ENCODE measurements at regions not wholly inside any gene's neighbourhood (a gene's known extent, or its start where the extent isn't known, plus 50 kb on each side); places are given as distances from the start of the nearest gene placed in this dataset.

DNA sequence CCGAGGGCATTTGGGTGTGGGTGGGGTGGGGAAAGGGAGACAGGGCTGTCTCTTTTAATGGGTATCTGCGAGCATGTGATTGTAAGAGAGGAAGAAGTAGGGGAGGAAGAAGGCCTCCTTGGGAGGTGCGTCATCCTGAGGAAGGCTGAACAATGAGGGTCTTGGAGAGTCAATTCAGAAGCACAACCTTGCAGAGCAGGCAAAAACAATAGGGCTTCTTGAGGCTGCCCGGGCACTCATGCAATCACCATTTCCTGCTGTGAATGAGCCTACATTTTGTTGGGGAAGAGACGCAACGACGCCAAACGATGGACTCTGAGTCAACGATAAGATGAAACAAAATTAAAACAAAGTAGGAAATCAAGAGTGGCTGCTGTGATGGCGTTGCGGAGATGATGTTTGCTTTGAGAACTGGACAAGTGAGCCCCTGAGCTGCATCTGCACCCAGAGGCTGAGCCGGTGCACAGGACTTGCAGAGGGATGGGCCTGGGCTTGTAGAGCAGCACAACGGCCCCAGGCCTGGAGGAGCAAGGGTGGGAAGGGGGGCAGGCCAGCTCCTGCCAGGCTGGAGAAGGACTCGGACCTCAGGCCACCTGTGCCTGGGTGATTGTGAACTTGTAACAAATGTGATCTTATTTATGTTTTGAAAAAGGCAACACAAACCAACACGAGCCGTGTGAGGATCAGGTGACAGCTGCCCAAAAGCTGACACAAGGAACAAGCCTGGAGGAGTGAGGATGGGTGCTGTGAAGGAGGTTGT lies 92.3 kb upstream of the B3GAT1 start:
- no peaks in the 10 kb centered on the region for H3K36me3 ChIP-seq
- no peaks in the 10 kb centered on the region for H3K9me3 ChIP-seq
- intact Hi-C loops (cut with DNase I): no loop called here
- ATAC-seq (no peak), DNase-seq (peak; percentile 52)
- H3K27me3 ChIP-seq: peaks cover 8% of the 10 kb centered on the region
- no peaks in the 10 kb centered on the region for H3K4me1 ChIP-seq
- no peak overlapping the region for H3K27ac ChIP-seq
- no peak overlapping the region for H3K4me3 ChIP-seq
- TF ChIP-seq CTCF (IDR thresholded peaks at IDR 0.05): no peak

DNA sequence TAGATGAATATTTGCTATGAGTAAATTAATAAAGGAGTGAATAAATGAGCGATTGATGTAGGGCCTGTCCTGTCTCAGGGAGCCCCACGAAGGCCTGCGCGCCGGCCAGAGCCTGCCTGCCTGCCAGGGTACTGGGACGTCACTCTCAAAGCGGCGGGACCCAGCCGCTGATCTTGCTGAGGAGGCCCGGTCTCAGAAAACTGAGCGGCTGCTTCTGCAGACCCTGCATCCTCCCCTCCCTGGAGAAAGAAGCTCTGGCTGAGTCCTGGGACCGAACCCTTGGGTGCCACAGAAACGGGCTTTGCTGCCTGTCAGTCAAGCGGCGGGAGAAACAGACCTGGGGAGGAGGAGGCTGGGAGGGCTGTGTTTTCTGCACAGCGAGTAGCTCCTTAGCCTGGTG lies 91.6 kb upstream of the B3GAT1 start:
- no peak overlapping the region for H3K27ac ChIP-seq
- intact Hi-C loops (cut with DNase I): no loop called here
- H3K9me3 ChIP-seq: no peaks in the 10 kb centered on the region
- peaks cover 8% of the 10 kb centered on the region for H3K27me3 ChIP-seq
- H3K36me3 ChIP-seq: no peaks in the 10 kb centered on the region
- DNase-seq: peak; percentile 35
- H3K4me1 ChIP-seq: no peaks in the 10 kb centered on the region
- ATAC-seq: no peak
- no peak overlapping the region for H3K4me3 ChIP-seq
- no peak for TF ChIP-seq CTCF (IDR thresholded peaks at IDR 0.05)

GRCh38 chr11:134503100-134503499 lies 91.1 kb upstream of the B3GAT1 start:
- no peak for TF ChIP-seq CTCF (IDR thresholded peaks at IDR 0.05)
- Histone ChIP-seq H3K4me3 (no peak overlapping the region), H3K27ac (no peak overlapping the region), H3K27me3 (peaks cover 8% of the 10 kb centered on the region), H3K4me1 (no peaks in the 10 kb centered on the region), H3K36me3 (no peaks in the 10 kb centered on the region), H3K9me3 (no peaks in the 10 kb centered on the region)
- intact Hi-C loops (cut with DNase I): no loop called here
- peak; percentile 53 for DNase-seq
- ATAC-seq: no peak

DNA sequence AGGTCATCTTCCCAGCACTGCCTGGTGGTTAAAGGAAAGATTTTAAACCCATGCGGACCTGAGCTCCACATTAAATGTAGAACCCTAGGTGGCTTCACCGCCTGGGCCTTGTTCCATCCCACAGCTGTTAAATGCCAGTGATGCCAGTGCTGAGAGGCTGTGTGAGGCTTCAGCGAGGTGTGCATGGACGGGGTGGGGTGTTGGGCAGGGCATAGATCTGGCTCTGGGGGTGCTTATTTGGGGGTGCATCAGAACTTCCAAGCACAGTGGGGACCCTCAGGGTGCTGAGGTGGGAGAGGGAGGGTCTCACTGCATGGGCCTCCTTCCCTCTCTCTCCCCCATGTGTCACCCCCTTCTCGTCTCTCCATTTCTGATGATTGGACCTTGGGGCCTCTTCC lies 90.1 kb upstream of the B3GAT1 start:
- H3K4me3 ChIP-seq: no peak overlapping the region
- ATAC-seq (no peak), DNase-seq (no peak)
- no peak for TF ChIP-seq CTCF (IDR thresholded peaks at IDR 0.05)
- no peak overlapping the region for H3K27ac ChIP-seq
- no peaks in the 10 kb centered on the region for H3K36me3 ChIP-seq
- peaks cover 8% of the 10 kb centered on the region for H3K27me3 ChIP-seq
- no peaks in the 10 kb centered on the region for H3K4me1 ChIP-seq
- no peaks in the 10 kb centered on the region for H3K9me3 ChIP-seq
- intact Hi-C loops (cut with DNase I): no loop called here

DNA sequence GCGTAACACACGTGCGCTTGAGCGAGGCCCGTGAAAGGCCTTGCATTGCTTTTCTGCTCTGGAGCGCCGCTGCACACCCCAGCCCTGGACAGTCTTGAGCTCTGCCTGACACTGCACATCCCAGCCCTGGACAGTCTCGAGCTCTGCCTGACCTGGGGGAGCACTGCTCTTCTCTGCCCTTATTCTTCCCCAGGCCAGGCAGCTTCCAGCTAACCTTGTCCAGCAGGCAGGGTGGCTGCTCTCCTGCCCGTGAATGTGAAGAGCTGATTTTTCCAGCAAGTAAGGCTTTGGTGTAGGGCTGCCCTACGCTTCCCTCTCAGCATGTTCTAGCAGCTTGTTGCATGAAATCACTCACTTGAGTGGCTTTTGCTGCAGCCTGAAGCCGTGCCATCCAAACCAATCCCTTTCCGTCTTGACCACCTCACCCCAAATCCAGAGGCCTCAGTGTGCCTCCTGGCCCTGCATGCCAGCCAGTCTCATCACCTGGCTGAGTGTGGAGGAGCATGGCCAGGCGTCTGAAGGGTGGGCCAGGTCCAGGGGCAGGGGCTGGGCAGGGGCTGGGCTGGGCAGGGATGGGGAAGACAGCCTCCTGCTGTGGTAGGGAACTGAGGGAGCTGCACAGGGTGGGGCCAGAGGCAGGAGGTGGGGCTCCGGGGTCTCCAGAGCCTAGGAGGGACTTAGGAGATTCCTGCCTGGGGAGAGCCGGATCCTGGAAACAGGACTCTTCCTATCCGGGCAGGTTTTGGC lies 89.5 kb upstream of the B3GAT1 start:
- Histone ChIP-seq H3K36me3 (no peaks in the 10 kb centered on the region), H3K4me1 (no peaks in the 10 kb centered on the region), H3K27me3 (peaks cover 8% of the 10 kb centered on the region), H3K27ac (no peak overlapping the region), H3K9me3 (no peaks in the 10 kb centered on the region), H3K4me3 (no peak overlapping the region)
- no peak for ATAC-seq
- TF ChIP-seq CTCF (IDR thresholded peaks at IDR 0.05): no peak
- peak; percentile 57 for DNase-seq
- intact Hi-C loops (cut with DNase I): no loop called here

Measured in upper lobe of right lung (tissue), 1 donor.